ENCODE measurements at regions not wholly inside any gene's neighbourhood (a gene's known extent, or its start where the extent isn't known, plus 50 kb on each side); places are given as distances from the start of the nearest gene placed in this dataset.

DNA sequence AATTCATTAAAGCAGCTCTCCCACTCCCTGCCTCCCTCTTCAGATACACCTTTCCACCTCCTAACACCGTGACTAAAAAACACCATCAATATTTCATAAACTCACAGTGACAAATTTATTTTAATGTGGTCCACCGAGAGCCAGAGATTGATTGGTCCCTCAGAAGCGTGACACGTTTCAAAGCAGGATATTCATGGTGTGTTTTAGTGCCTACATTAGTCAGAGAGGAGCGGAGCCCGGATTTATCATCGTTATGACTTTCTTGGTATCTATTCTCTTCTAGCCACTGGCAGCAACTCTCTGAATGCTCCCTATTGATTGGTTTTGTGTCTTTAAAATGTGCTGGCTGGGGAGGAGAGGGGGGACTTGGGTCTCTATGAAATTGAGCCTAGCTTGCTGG, 265.3 kb downstream of the DHX35 start:
- TF ChIP-seq, protein P1, sequence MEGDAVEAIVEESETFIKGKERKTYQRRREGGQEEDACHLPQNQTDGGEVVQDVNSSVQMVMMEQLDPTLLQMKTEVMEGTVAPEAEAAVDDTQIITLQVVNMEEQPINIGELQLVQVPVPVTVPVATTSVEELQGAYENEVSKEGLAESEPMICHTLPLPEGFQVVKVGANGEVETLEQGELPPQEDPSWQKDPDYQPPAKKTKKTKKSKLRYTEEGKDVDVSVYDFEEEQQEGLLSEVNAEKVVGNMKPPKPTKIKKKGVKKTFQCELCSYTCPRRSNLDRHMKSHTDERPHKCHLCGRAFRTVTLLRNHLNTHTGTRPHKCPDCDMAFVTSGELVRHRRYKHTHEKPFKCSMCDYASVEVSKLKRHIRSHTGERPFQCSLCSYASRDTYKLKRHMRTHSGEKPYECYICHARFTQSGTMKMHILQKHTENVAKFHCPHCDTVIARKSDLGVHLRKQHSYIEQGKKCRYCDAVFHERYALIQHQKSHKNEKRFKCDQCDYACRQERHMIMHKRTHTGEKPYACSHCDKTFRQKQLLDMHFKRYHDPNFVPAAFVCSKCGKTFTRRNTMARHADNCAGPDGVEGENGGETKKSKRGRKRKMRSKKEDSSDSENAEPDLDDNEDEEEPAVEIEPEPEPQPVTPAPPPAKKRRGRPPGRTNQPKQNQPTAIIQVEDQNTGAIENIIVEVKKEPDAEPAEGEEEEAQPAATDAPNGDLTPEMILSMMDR (IDR thresholded peaks at IDR 0.05), result no peak
- no peaks in the 10 kb centered on the region for H3K27me3 ChIP-seq (ENCODE audit: control insufficient read depth, insufficient read depth, low read length)

DNA sequence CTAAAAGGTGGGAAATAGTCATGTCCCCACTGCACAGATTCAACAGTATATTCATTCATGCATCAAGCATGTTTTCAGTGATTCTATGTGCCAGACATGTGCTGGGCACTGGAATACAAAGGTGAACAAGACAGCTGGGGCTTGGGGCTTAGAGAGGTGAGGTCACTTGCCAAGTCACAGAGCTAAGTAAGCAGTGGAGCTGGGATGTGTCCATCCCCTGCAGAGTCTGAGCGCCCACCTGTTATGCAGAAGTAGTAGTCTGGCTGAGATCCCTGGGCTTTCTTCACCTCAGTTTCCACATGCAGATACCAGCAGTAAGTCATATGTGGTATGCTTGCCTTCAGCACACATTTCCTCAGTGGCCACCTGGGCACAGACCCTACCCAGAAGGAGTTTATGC, 263.8 kb downstream of the DHX35 start:
- TF ChIP-seq, protein P1 (IDR thresholded peaks at IDR 0.05), result no peak
- Histone ChIP-seq H3K27ac (peak overlapping the region; percentile 0), H3K79me2 (no peaks in the 10 kb centered on the region)

More for the DNA sequence above, 265.3 kb downstream of the DHX35 start:
- Histone ChIP-seq H2AFZ (no peak overlapping the region), H3K4me2 (ENCODE audit: low read length) (no peak overlapping the region), H3K9me3 (ENCODE audit: control insufficient read depth, low read length) (no peaks in the 10 kb centered on the region), H3K4me1 (peaks cover 21% of the 10 kb centered on the region), H3K9ac (no peak overlapping the region), H3K36me3 (ENCODE audit: control insufficient read depth, insufficient read depth, low read length) (no peaks in the 10 kb centered on the region), H3K79me2 (no peaks in the 10 kb centered on the region), H3K27ac (no peak overlapping the region), H3K4me3 (ENCODE audit: low read depth, low read length) (no peak overlapping the region)

DNA sequence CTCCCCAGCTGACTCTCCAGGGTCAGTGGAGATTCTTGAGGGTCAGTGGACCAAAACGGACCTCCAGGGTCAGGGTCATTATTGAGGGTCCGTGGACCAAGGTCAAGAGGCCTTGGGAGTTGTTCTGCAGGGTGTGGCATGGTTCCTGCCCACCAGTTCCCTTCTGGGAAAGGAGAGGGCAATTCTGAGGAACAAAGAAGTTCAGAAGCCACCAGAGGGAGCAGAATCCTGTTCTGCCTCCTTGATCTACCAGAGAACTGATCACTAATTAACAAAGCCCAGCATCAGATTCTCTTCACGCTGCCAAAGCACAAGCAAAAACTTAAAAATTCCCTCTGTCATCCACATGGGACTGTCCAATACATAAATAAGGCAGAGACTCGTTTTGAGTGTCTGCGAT, 263.4 kb downstream of the DHX35 start:
- Histone ChIP-seq H3K27me3 (ENCODE audit: control insufficient read depth, insufficient read depth, low read length) (no peaks in the 10 kb centered on the region), H3K4me1 (peaks cover 26% of the 10 kb centered on the region), H3K36me3 (ENCODE audit: control insufficient read depth, insufficient read depth, low read length) (no peaks in the 10 kb centered on the region), H3K27ac (no peak overlapping the region), H2AFZ (no peak overlapping the region), H3K4me2 (ENCODE audit: low read length) (no peak overlapping the region), H3K79me2 (no peaks in the 10 kb centered on the region), H3K4me3 (ENCODE audit: low read depth, low read length) (no peak overlapping the region), H3K9ac (no peak overlapping the region), H3K9me3 (ENCODE audit: control insufficient read depth, low read length) (no peaks in the 10 kb centered on the region)
- TF ChIP-seq, protein P1 (IDR thresholded peaks at IDR 0.05), result no peak

More for the DNA sequence above, 263.8 kb downstream of the DHX35 start:
- no peak overlapping the region for H2AFZ ChIP-seq
- H3K27me3 ChIP-seq (ENCODE audit: control insufficient read depth, insufficient read depth, low read length), result no peaks in the 10 kb centered on the region
- H3K4me2 ChIP-seq (ENCODE audit: low read length), result no peak overlapping the region
- H3K9me3 ChIP-seq (ENCODE audit: control insufficient read depth, low read length), result no peaks in the 10 kb centered on the region
- peaks cover 26% of the 10 kb centered on the region for H3K4me1 ChIP-seq
- H3K36me3 ChIP-seq (ENCODE audit: control insufficient read depth, insufficient read depth, low read length), result no peaks in the 10 kb centered on the region
- no peak overlapping the region for H3K4me3 ChIP-seq (ENCODE audit: low read depth, low read length)
- H3K9ac ChIP-seq, result no peak overlapping the region

DNA sequence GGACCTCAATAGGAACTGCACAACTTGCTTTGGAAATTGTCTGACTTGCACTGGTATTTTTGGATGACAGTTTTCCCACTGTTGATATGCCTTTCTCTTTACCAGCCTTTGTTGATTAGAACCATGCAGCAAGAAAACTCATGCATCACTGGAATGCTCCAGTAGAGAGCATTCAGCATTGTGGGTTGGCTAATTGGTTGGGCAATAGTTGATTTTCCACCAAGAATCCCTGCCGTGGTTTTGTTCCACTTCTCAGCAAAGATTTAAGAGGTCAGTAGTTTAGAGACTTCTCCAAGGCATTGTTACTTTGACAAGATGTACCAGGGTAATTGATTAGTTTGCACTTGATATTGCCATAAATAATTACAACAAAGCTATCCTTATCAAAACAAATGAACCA, 260.0 kb downstream of the DHX35 start:
- no peak overlapping the region for H3K4me2 ChIP-seq (ENCODE audit: low read length)
- TF ChIP-seq, protein P1 (IDR thresholded peaks at IDR 0.05), result no peak
- H3K4me3 ChIP-seq (ENCODE audit: low read depth, low read length), result no peak overlapping the region
- no peaks in the 10 kb centered on the region for H3K27me3 ChIP-seq (ENCODE audit: control insufficient read depth, insufficient read depth, low read length)
- no peak overlapping the region for H3K27ac ChIP-seq
- H3K36me3 ChIP-seq (ENCODE audit: control insufficient read depth, insufficient read depth, low read length), result no peaks in the 10 kb centered on the region
- no peaks in the 10 kb centered on the region for H3K9me3 ChIP-seq (ENCODE audit: control insufficient read depth, low read length)
- H3K4me1 ChIP-seq, result peaks cover 38% of the 10 kb centered on the region
- H3K79me2 ChIP-seq, result no peaks in the 10 kb centered on the region
- H3K9ac ChIP-seq, result no peak overlapping the region
- no peak overlapping the region for H2AFZ ChIP-seq

- H3K4me2 ChIP-seq (ENCODE audit: low read length), result no peak overlapping the region
- no peak overlapping the region for H3K4me3 ChIP-seq (ENCODE audit: low read depth, low read length)
- no peaks in the 10 kb centered on the region for H3K36me3 ChIP-seq (ENCODE audit: control insufficient read depth, insufficient read depth, low read length)
- no peaks in the 10 kb centered on the region for H3K79me2 ChIP-seq
- no peak overlapping the region for H2AFZ ChIP-seq
- peaks cover 31% of the 10 kb centered on the region for H3K4me1 ChIP-seq
- H3K27me3 ChIP-seq (ENCODE audit: control insufficient read depth, insufficient read depth, low read length), result no peaks in the 10 kb centered on the region
- no peaks in the 10 kb centered on the region for H3K9me3 ChIP-seq (ENCODE audit: control insufficient read depth, low read length)
- no peak overlapping the region for H3K27ac ChIP-seq
- H3K9ac ChIP-seq, result no peak overlapping the region
- TF ChIP-seq, protein P1 (IDR thresholded peaks at IDR 0.05), result no peak
Observed at GRCh38 chr20:39216195-39216594, 254.1 kb downstream of the DHX35 start.

Data from parathyroid adenoma (tissue), 2 donors.